Uterus (tissue), 3 donors: ENCODE measurements at regions not wholly inside any gene's neighbourhood (a gene's known extent, or its start where the extent isn't known, plus 50 kb on each side); places are given as distances from the start of the nearest gene placed in this dataset.
"Not testable (repeated sequence)": the region's sequence is repeated elsewhere in the genome, so short reads cannot be mapped to it uniquely, and the experiment has no call there.

Experiments
- DNase-seq, 2 donors: peaks; one replicate each; pipeline ENCODE4 v3.0.0-alpha.2; 2019 to 2020
- H3K27ac ChIP-seq, 2 donors: fragments of 200-600 bp; sonication (generic); 1 replicate in 1 of 2; 2 replicates in 1 of 2; pipeline ENCODE4 v1.5.1; 2016 to 2018
- H3K27me3 ChIP-seq, 2 donors: fragments of 200-600 bp; sonication (generic); one replicate each; pipeline ENCODE4 v1.5.1; 2018 to 2019; ENCODE audit warnings: control low read depth in 1 of 2
- H3K36me3 ChIP-seq, 2 donors: fragments of 200-600 bp; sonication (generic); one replicate each; pipeline ENCODE4 v1.5.1; 2019; ENCODE audit warnings: control low read depth in 1 of 2
- H3K4me1 ChIP-seq, 2 donors: fragments of 200-600 bp; sonication (generic); one replicate each; pipeline ENCODE4 v1.5.1; 2018 to 2019; ENCODE audit warnings: control low read depth in 1 of 2
- H3K4me3 ChIP-seq, 2 donors: fragments of 200-600 bp; sonication (generic); 1 replicate in 1 of 2; 2 replicates in 1 of 2; pipeline ENCODE4 v1.5.1; 2018 to 2019; ENCODE audit warnings: mild to moderate bottlenecking in 1 of 2
- H3K9me3 ChIP-seq, 2 donors: fragments of 200-600 bp; sonication (generic); one replicate each; pipeline ENCODE4 v1.5.1; 2019; ENCODE audit warnings: control low read depth in 1 of 2
- POLR2A ChIP-seq, 2 donors: fragments of 450-650 bp; IDR thresholded peaks; one replicate each; pipeline ENCODE4 v1.6.1; 2016; ENCODE audit warnings: antibody characterized with exemption in 2 of 2, mild to moderate bottlenecking in 1 of 2, moderate library complexity in 1 of 2
- intact Hi-C: fragments of 100-400 bp; cut with DNase I; formaldehyde crosslinking; loops from one replicate; pipeline ENCODE4 v1.15.1; 2023; ENCODE audit warnings: low total_unique reads
- TF ChIP-seq, protein P1 (sequence below), 4 experiments: fragments of 200-600 bp in 2 of 4; fragments of 450-650 bp in 2 of 4; sonication (generic) in 2 of 4; IDR thresholded peaks; one replicate each; pipeline ENCODE4 v1.5.1; 2016 to 2019; ENCODE audit warnings: antibody characterized with exemption in 4 of 4, mild to moderate bottlenecking in 2 of 4, moderate library complexity in 1 of 4
- donor health status: DM: yes; HTN: yes; CAD: no.

DNA sequence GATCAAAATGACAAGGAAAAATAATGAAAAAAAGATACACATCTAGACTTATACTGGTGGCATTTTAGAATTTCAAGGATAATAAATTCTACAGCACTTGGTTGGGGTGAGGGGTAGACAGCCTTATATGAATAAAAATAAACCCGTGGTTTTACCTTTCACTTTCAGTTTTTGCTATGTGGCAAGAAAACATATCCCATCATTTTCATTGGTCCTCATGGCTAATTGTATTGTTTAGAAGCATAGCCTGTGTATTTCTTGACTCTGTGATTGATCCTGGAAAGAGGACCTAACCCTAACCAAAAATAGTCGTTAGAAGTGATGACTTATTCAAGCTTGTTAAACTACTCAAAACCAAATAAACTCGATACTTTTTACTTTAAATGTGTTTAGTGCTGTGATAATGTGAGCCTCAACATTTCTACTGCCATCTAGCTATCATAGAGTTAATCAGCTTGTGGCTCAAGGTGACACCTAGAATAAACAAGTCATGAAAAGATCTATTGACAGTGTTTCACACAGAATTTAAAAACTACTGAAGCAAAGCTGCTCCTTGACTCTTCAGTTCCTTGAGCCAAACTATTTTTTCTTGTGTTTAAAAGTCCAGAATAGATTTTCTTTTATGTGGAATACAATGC lies 153.3 kb upstream of the IZUMO3 start:
- no peaks in the 10 kb centered on the region for H3K9me3 ChIP-seq
- H3K27me3 ChIP-seq = no peaks in the 10 kb centered on the region
- no peaks in the 10 kb centered on the region for H3K36me3 ChIP-seq
- no peak for DNase-seq
- no peak overlapping the region for H3K4me3 ChIP-seq
- no peak for TF ChIP-seq POLR2A (IDR thresholded peaks at IDR 0.05)
- TF ChIP-seq, protein P1, sequence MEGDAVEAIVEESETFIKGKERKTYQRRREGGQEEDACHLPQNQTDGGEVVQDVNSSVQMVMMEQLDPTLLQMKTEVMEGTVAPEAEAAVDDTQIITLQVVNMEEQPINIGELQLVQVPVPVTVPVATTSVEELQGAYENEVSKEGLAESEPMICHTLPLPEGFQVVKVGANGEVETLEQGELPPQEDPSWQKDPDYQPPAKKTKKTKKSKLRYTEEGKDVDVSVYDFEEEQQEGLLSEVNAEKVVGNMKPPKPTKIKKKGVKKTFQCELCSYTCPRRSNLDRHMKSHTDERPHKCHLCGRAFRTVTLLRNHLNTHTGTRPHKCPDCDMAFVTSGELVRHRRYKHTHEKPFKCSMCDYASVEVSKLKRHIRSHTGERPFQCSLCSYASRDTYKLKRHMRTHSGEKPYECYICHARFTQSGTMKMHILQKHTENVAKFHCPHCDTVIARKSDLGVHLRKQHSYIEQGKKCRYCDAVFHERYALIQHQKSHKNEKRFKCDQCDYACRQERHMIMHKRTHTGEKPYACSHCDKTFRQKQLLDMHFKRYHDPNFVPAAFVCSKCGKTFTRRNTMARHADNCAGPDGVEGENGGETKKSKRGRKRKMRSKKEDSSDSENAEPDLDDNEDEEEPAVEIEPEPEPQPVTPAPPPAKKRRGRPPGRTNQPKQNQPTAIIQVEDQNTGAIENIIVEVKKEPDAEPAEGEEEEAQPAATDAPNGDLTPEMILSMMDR (IDR thresholded peaks at IDR 0.05) = no peak
- no peaks in the 10 kb centered on the region for H3K4me1 ChIP-seq
- H3K27ac ChIP-seq = no peak overlapping the region
- intact Hi-C loops = no loop called here

DNA sequence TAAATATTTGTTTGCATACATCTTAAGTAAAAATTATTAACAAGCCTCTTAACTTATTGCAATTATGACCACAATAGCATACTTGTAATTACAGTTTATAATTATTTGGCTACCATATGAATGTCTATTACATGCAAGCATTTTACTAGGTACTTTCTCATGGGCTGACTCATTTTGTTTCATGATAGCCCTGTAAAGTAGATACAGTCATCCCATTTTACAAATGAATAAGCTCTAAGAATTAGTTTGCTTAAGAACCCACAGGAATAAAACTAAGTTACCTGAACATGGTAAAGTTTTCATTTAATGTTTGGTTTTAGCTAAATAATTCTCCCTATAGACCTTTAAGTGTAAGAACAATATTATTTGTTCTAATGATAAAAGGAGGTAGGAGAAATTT lies 126.6 kb upstream of the IZUMO3 start:
- TF ChIP-seq, protein P1 (IDR thresholded peaks at IDR 0.05) = no peak
- no peak for TF ChIP-seq POLR2A (IDR thresholded peaks at IDR 0.05)
- H3K27me3 ChIP-seq = no peaks in the 10 kb centered on the region
- no peaks in the 10 kb centered on the region for H3K36me3 ChIP-seq
- H3K4me1 ChIP-seq = no peaks in the 10 kb centered on the region
- no peak overlapping the region for H3K27ac ChIP-seq
- intact Hi-C loops = no loop called here
- H3K4me3 ChIP-seq = no peak overlapping the region
- H3K9me3 ChIP-seq = no peaks in the 10 kb centered on the region
- no peak for DNase-seq

DNA sequence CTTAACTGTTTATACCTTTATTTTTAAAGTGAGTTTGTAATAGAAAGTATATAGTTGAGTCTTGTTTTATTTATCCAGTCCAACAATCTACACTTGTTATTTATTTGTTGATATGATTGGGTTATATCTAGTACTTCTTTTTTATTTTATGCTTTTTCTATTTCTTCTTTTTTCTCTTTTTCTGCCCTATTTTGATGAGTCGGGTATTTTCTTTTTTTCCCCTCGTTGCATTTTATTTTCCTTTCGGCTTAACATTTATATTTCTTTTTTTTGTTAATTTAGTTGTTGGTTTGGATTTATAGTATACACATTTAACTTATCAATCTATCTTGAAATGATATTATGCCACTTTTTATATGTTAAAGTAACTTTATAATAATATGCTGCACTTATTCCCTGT lies 111.7 kb upstream of the IZUMO3 start:
- no peak overlapping the region for H3K27ac ChIP-seq
- TF ChIP-seq, protein P1 (IDR thresholded peaks at IDR 0.05) = no peak
- no peak for TF ChIP-seq POLR2A (IDR thresholded peaks at IDR 0.05)
- H3K27me3 ChIP-seq = no peaks in the 10 kb centered on the region
- intact Hi-C loops = no loop called here
- no peaks in the 10 kb centered on the region for H3K4me1 ChIP-seq
- peaks cover 0 to 5% of the 10 kb centered on the region in 2 donors for H3K36me3 ChIP-seq
- no peaks in the 10 kb centered on the region for H3K9me3 ChIP-seq
- DNase-seq = no peak
- no peak overlapping the region for H3K4me3 ChIP-seq

GRCh38 chr9:24652181-24652580 lies 106.5 kb upstream of the IZUMO3 start:
- H3K4me1 ChIP-seq = no peaks in the 10 kb centered on the region
- no peak for TF ChIP-seq POLR2A (IDR thresholded peaks at IDR 0.05)
- TF ChIP-seq, protein P1 (IDR thresholded peaks at IDR 0.05) = no peak
- no peak for DNase-seq
- intact Hi-C loops = no loop called here
- H3K27ac ChIP-seq = no peak overlapping the region
- H3K4me3 ChIP-seq = no peak overlapping the region
- no peaks in the 10 kb centered on the region for H3K27me3 ChIP-seq
- H3K9me3 ChIP-seq = no peaks in the 10 kb centered on the region
- H3K36me3 ChIP-seq = peaks cover 0 to 5% of the 10 kb centered on the region in 2 donors

DNA sequence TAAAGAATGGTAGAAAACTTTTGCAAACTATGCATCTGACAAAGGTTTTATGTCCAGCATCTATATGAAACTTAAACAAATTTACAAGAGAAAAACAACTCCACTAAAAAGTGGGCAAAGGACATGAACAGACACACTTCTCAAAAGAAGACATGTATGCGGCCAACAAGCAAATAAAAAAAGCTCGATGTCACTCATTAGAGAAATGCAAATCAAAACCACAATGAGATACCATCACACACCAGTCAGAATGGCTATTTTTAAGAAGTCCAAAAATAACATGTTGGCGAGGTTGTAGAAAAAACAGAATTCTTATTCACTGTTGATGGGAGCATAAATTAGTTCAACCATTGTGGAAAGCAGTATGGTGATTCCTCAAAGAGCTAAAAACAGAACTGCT lies 83.1 kb upstream of the IZUMO3 start:
- H3K9me3 ChIP-seq, H3K4me3 ChIP-seq, H3K36me3 ChIP-seq, H3K27ac ChIP-seq, H3K27me3 ChIP-seq, H3K4me1 ChIP-seq, DNase-seq, intact Hi-C loops: not testable (repeated sequence)

- Histone ChIP-seq H3K4me1 (no peaks in the 10 kb centered on the region), H3K9me3 (no peaks in the 10 kb centered on the region), H3K4me3 (no peak overlapping the region), H3K27me3 (no peaks in the 10 kb centered on the region), H3K36me3 (no peaks in the 10 kb centered on the region), H3K27ac (no peak overlapping the region)
- TF ChIP-seq, protein P1 (IDR thresholded peaks at IDR 0.05) = no peak
- intact Hi-C loops = no loop called here
- DNase-seq = no peak
These were observed 79.4 kb upstream of the IZUMO3 start for GRCh38 chr9:24625097-24625496.
